ENCODE measurements at regions not wholly inside any gene's neighbourhood (a gene's known extent, or its start where the extent isn't known, plus 50 kb on each side); places are given as distances from the start of the nearest gene placed in this dataset.

DNA sequence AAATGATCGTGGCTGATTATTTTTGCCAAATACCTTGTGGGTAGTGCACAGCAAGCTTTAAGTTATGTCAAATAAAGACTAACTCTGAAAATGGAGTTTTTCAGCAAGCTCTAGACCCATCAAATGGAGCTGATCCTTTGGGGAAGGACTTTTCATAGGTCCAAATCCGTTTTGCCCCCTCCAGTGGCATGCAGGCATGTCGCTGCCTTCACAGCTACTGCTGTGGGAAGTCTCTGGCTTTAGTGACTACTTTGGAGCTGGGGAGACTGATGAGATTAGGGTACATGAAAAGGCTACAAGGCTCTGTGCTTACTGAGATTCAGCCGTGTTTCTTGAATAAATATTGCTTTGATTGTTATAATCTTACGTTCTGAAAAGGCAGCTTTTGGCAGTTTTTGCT, 106.6 kb upstream of the HS3ST1 start:
- TF ChIP-seq, protein P1, sequence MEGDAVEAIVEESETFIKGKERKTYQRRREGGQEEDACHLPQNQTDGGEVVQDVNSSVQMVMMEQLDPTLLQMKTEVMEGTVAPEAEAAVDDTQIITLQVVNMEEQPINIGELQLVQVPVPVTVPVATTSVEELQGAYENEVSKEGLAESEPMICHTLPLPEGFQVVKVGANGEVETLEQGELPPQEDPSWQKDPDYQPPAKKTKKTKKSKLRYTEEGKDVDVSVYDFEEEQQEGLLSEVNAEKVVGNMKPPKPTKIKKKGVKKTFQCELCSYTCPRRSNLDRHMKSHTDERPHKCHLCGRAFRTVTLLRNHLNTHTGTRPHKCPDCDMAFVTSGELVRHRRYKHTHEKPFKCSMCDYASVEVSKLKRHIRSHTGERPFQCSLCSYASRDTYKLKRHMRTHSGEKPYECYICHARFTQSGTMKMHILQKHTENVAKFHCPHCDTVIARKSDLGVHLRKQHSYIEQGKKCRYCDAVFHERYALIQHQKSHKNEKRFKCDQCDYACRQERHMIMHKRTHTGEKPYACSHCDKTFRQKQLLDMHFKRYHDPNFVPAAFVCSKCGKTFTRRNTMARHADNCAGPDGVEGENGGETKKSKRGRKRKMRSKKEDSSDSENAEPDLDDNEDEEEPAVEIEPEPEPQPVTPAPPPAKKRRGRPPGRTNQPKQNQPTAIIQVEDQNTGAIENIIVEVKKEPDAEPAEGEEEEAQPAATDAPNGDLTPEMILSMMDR (IDR thresholded peaks at IDR 0.05), result no peak
- no peak for TF ChIP-seq POLR2A (IDR thresholded peaks at IDR 0.05)
- TF ChIP-seq POLR2AphosphoS5 (IDR thresholded peaks at IDR 0.05), result no peak
